Breast epithelium (tissue), 4 donors: ENCODE measurements at regions not wholly inside any gene's neighbourhood (a gene's known extent, or its start where the extent isn't known, plus 50 kb on each side); places are given as distances from the start of the nearest gene placed in this dataset.

ENCODE experiments used
- DNase-seq, 2 donors: peaks; one replicate each; pipeline ENCODE4 v3.0.0-alpha.2; 2019; ENCODE audit warnings: low spot score in 2 of 2
- H3K27ac ChIP-seq, 2 donors: fragments of 200-600 bp; sonication (generic) in 1 of 2; one replicate each; pipeline ENCODE4 v1.5.1; 2016 to 2019; ENCODE audit warnings: mild to moderate bottlenecking in 1 of 2
- H3K27me3 ChIP-seq, 2 donors: fragments of 200-600 bp; sonication (generic) in 1 of 2; one replicate each; pipeline versions ENCODE4 v1.5.1 to v1.6.0; 2017 to 2019; ENCODE audit warnings: control low read depth in 1 of 2, mild to moderate bottlenecking in 1 of 2
- H3K36me3 ChIP-seq: fragments of 200-600 bp; one replicate; pipeline ENCODE4 v1.5.1; 2019
- H3K4me1 ChIP-seq, 2 donors: fragments of 200-600 bp; sonication (generic); one replicate each; pipeline ENCODE4 v1.5.1; 2016 to 2019; ENCODE audit warnings: control low read depth in 1 of 2
- H3K4me3 ChIP-seq, 3 donors: fragments of 200-600 bp; sonication (generic); 1 replicate in 2 of 3; 2 replicates in 1 of 3; pipeline ENCODE4 v1.5.1; 2016 to 2019; ENCODE audit warnings: mild to moderate bottlenecking in 3 of 3, moderate library complexity in 2 of 3
- H3K9me3 ChIP-seq, 2 donors: fragments of 200-600 bp; sonication (generic) in 1 of 2; one replicate each; pipeline ENCODE4 v1.5.1; 2016 to 2019; ENCODE audit warnings: control low read depth in 1 of 2
- POLR2A ChIP-seq: fragments of 450-650 bp; IDR thresholded peaks from one replicate; pipeline ENCODE4 v1.6.1; 2016; ENCODE audit warnings: antibody characterized with exemption, mild to moderate bottlenecking, moderate library complexity
- POLR2AphosphoS5 ChIP-seq, 3 donors: sonication (generic); formaldehyde crosslinking; IDR thresholded peaks; one replicate each; pipeline ENCODE4 v1.6.1; 2017; ENCODE audit warnings: antibody characterized with exemption in 3 of 3
- intact Hi-C: fragments of 100-400 bp; cut with DNase I; formaldehyde crosslinking; loops from one replicate; pipeline ENCODE4 v1.15.1; 2023; ENCODE audit warnings: low total_unique reads
- TF ChIP-seq, protein P1 (sequence below), 3 donors: fragments of 450-650 bp; IDR thresholded peaks; one replicate each; pipeline ENCODE4 v1.5.1; 2016 to 2017; ENCODE audit warnings: antibody characterized with exemption in 3 of 3, mild to moderate bottlenecking in 3 of 3, moderate library complexity in 3 of 3

DNA sequence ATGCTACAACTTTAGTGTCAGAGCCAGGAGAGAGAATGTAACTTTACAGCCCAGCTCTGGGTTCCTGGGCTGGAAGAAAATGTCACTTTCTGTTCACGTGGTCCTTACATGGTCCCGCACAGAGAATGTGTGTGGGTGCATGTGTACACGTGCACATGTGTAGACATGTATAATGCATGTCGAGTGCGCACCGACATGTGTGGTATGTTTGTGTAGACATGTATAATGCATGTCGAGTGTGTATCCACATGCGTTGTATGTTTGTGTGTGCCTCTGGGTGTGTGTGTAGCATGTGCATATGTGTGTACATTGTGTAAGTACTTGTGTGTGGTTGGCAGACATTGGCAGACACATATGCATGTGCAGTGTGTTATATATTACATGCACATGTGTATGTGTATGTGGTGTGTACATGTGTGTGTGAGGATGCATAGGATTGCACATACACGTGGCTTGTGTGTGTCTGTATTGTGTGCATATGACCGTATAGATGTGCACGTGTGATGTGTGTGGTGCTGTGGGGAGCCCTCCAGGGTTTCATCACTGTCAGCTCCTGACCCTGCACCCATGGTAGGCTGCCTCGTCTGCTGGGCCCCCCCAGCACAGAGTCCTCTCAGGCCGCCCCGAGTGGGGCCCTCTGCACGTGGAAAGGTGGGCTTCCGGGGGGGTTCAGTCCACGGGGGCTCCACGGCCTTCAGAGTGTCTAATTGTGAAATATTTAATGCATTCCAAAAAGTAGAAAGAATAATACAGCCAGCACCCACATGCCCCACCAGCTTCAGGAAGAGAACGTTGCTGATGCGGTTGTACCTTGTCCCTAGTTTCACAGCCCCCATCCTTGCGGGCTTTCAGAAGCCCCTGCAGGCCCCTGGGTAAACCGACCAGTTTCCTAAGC is 214.2 kb upstream of the GSE1 start:
- TF ChIP-seq POLR2AphosphoS5 (IDR thresholded peaks at IDR 0.05) = no peak
- no peak for TF ChIP-seq POLR2A
- TF ChIP-seq, protein P1, sequence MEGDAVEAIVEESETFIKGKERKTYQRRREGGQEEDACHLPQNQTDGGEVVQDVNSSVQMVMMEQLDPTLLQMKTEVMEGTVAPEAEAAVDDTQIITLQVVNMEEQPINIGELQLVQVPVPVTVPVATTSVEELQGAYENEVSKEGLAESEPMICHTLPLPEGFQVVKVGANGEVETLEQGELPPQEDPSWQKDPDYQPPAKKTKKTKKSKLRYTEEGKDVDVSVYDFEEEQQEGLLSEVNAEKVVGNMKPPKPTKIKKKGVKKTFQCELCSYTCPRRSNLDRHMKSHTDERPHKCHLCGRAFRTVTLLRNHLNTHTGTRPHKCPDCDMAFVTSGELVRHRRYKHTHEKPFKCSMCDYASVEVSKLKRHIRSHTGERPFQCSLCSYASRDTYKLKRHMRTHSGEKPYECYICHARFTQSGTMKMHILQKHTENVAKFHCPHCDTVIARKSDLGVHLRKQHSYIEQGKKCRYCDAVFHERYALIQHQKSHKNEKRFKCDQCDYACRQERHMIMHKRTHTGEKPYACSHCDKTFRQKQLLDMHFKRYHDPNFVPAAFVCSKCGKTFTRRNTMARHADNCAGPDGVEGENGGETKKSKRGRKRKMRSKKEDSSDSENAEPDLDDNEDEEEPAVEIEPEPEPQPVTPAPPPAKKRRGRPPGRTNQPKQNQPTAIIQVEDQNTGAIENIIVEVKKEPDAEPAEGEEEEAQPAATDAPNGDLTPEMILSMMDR (IDR thresholded peaks at IDR 0.05) = no peak
- no peaks in the 10 kb centered on the region for H3K36me3 ChIP-seq
- no peak overlapping the region for H3K4me3 ChIP-seq
- H3K27me3 ChIP-seq = no peaks in the 10 kb centered on the region
- intact Hi-C loops = no loop called here
- no peaks in the 10 kb centered on the region for H3K9me3 ChIP-seq
- no peak overlapping the region for H3K27ac ChIP-seq
- no peak for DNase-seq
- peaks cover 5 to 17% of the 10 kb centered on the region in 2 donors for H3K4me1 ChIP-seq

DNA sequence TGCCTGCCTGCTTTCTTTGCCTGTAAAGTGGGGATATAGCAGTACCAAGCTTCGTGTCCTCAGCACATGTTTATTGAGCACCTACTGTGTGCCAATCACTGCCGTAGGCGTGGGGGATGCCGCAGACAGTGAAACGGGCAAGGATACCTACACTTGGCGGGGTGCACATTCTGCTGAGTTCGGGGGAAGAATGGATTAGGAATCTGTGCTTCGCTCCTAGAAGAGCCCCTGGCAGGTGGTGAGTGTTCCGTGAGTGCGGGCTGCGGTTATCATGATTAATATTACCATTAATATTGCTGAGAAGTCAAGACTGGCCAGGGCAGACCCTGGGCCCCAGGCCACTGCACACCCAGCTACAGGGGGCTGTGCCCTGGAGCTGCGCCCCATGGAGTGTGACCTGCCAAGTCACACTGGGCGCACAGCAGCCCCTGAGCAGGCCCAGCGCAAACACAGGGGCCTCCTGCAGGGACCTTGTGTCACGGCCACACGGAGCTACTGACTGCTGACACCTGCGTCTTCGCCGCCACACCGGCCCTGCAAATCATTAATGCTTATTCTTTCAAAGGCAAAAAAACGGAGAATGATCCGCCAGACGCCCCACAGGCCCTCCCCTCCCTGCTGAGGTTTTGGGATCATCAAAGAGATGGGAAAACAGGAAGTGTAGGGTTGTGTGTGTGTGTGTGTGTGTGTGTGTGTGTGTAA is 213.4 kb upstream of the GSE1 start:
- Histone ChIP-seq H3K27ac (no peak overlapping the region), H3K36me3 (no peaks in the 10 kb centered on the region), H3K4me1 (peaks cover 5 to 10% of the 10 kb centered on the region in 2 donors), H3K4me3 (no peak overlapping the region), H3K9me3 (no peaks in the 10 kb centered on the region), H3K27me3 (no peaks in the 10 kb centered on the region)
- TF ChIP-seq, protein P1 (IDR thresholded peaks at IDR 0.05) = no peak
- TF ChIP-seq POLR2AphosphoS5 (IDR thresholded peaks at IDR 0.05) (no peak), POLR2A (no peak)
- intact Hi-C loops = no loop called here
- no peak for DNase-seq

DNA sequence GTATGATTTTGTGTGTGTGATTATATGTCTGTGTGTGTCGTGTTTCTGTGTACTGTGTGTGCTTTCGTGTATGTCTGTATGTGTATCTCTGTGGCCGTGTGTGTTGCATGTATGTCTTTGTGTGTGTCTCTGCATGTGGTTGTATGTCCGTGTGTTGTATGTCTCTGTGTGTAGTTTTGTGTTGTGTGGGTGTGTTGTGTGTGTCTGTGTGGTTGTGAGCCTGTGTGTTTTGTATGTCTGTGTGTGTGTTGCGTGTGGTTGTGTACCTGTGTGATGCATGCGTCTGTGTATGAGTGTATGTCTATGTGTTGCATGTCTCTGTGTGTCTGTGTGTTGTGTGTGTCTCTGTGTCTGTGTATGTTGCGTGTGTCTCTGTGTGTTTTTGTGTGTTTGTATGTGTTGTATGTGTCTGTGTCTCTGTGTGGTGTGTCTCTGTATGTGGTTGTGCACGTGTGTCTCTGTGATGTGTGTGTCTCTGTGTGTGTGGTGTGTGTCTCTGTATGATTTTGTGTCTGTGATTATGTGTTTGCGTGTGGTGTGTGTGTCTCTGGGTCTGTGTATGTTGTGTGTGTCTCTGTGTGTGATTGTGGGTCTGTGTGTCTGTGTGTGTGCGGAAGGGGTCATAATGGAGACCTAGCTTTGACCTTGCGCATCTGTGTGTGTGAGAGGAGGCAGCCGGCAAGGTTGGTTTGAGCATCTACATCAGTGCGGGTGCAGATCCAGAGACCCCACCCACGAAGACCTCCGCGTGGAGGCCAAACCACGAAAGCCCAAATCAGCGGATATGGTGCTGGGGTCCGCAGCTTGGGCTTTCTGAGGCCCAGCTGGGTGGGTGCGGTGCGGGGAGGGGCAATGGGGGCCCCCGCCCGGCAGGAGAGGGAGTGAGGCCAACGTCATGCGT is 212.6 kb upstream of the GSE1 start:
- DNase-seq = no peak
- TF ChIP-seq, protein P1 (IDR thresholded peaks at IDR 0.05) = no peak
- TF ChIP-seq POLR2AphosphoS5 (IDR thresholded peaks at IDR 0.05) = no peak
- no peak for TF ChIP-seq POLR2A
- Histone ChIP-seq H3K9me3 (no peaks in the 10 kb centered on the region), H3K27me3 (no peaks in the 10 kb centered on the region), H3K36me3 (no peaks in the 10 kb centered on the region), H3K4me1 (peaks cover 0 to 2% of the 10 kb centered on the region in 2 donors), H3K4me3 (no peak overlapping the region), H3K27ac (no peak overlapping the region)
- intact Hi-C loops = no loop called here

DNA sequence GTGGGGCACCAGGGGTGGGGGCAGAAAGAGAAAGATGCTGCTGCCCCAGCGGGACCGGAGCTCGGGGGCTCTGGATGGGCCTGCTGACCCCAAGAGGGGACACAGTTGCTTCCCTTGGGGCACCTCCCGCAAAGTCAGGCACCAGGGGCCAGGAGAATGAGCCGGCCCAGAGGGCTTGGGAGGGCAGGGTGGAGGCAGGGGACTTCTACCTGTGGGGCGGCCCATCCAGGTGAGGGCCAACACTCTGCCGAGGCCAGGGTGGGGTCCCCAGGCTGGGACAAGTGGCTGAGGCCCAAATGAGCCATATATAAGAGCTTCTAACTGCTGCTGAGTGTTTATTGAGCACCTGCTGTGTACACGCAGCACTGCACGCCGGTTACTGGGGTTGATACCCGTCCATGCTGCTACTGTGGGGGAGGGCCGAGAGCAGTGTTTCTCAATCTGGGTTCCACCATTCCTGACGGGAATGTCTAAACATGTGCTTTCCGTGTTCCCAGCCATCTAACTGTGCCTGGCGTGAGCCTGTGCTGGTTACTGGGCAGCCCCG is 211.7 kb upstream of the GSE1 start:
- H3K4me3 ChIP-seq = no peak overlapping the region
- no peak for DNase-seq
- intact Hi-C loops = no loop called here

More for the DNA sequence above, 211.7 kb upstream of the GSE1 start:
- Histone ChIP-seq H3K36me3 (no peaks in the 10 kb centered on the region), H3K4me1 (no peaks in the 10 kb centered on the region), H3K27ac (no peak overlapping the region), H3K9me3 (no peaks in the 10 kb centered on the region), H3K27me3 (no peaks in the 10 kb centered on the region)
- TF ChIP-seq POLR2A = no peak
- TF ChIP-seq POLR2AphosphoS5 (IDR thresholded peaks at IDR 0.05) = no peak
- TF ChIP-seq, protein P1 (IDR thresholded peaks at IDR 0.05) = no peak
